Fibroblast of pulmonary artery (primary cell): ENCODE measurements at regions not wholly inside any gene's neighbourhood (a gene's known extent, or its start where the extent isn't known, plus 50 kb on each side); places are given as distances from the start of the nearest gene placed in this dataset.

Experiments used
- DNase-seq: peaks from one replicate; pipeline ENCODE4 v3.0.0-alpha.2; 2010; ENCODE audit warnings: low read depth
- H3K4me3 ChIP-seq: replicated peaks from 2 replicates; pipeline ENCODE4 v1.5.1; 2011; ENCODE audit warnings: low read depth, mild to moderate bottlenecking, control low read depth, low read length, moderate library complexity
- TF ChIP-seq, protein P1 (sequence below): IDR thresholded peaks from 2 replicates; pipeline ENCODE4 v1.5.1; 2011; ENCODE audit warnings: mild to moderate bottlenecking, control low read depth, low read length, inconsistent platforms; ENCODE audit errors: missing control alignments

DNA sequence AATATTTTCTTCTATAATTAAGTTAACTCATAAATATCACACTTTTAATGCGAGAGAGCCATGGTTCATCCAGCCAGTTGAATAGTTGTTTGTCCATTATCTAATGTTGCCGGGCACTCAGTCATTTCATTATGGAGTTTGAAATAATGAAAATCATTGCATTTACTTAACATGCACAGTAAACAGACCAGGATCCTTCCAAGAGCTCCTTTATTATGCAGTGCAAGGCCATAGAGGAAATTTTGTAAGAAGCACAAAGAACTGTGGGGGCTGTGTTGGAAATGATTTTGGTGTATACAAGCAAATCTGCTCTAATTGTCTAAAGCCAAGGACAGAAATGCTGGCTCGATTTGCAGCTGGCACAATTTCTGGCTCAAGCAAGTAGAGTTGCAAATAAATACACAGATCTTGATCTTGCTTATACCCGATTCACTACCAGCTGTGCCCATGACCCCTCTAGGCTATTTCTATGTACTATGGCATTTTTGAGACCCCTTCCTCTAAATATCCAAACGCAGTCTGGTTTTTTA, 400.3 kb upstream of the HNRNPA3 start:
- TF ChIP-seq, protein P1, sequence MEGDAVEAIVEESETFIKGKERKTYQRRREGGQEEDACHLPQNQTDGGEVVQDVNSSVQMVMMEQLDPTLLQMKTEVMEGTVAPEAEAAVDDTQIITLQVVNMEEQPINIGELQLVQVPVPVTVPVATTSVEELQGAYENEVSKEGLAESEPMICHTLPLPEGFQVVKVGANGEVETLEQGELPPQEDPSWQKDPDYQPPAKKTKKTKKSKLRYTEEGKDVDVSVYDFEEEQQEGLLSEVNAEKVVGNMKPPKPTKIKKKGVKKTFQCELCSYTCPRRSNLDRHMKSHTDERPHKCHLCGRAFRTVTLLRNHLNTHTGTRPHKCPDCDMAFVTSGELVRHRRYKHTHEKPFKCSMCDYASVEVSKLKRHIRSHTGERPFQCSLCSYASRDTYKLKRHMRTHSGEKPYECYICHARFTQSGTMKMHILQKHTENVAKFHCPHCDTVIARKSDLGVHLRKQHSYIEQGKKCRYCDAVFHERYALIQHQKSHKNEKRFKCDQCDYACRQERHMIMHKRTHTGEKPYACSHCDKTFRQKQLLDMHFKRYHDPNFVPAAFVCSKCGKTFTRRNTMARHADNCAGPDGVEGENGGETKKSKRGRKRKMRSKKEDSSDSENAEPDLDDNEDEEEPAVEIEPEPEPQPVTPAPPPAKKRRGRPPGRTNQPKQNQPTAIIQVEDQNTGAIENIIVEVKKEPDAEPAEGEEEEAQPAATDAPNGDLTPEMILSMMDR = no peak
- no peak for DNase-seq
- H3K4me3 ChIP-seq = no peak overlapping the region

DNA sequence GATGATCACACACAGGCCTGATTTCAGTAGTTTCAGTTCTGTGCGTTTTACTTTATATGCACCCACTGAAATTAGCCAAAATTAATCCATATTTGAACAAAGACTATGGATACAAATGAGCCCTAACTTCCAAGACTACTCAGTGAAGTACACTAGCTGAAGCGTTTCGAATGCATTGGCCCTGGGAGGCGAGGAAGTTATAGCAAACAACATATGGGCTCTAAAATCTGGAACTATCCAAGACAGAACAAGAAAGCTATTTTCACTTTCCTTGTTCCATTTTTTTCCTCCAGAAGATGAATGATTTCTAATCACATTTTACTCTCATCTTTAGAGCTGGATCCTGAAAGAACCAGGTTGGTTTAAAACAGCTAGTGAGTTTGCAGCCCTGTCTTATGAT, 399.4 kb upstream of the HNRNPA3 start:
- TF ChIP-seq, protein P1 = no peak
- DNase-seq = no peak
- H3K4me3 ChIP-seq = no peak overlapping the region

DNA sequence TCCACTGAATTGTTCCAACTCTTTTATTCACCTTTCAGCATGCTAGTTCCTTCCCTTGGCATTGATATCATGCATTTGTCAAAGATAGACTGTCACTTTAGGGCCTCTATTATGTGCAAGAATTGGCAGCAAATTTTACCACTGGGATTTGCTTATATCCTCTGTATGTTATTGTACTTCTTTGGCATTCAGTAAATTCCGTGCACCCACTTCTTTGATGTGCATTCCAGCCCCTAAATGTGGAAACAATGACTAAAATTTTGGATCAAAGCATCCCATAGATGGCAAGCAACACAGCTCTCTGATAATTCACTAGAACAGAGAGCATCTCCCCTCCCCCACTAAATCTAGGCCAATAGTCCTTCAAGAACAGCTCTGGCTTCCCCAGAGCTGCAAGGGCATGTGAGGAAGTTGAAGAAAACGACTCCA, 399.0 kb upstream of the HNRNPA3 start:
- no peak for DNase-seq
- TF ChIP-seq, protein P1 = no peak
- H3K4me3 ChIP-seq = no peak overlapping the region

DNA sequence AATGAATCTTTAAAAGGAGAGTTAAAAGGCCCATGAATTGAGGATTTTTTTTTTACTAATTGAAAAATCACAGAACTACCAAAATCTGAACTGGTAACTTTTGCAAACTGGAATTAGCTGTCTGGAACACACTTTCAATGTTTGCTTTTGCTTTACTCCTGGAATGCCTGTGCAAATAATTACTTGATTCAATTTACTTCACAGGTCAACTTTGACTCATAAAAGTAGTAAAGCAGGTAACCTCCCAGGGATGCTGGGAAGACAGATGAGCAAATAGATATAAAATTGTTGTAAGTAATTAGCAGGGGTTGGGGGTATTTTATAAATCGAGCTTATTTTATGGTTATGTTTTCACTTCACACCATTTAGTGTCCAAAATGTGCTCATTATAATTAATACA, 398.3 kb upstream of the HNRNPA3 start:
- TF ChIP-seq, protein P1 = no peak
- no peak for DNase-seq
- H3K4me3 ChIP-seq = no peak overlapping the region

DNA sequence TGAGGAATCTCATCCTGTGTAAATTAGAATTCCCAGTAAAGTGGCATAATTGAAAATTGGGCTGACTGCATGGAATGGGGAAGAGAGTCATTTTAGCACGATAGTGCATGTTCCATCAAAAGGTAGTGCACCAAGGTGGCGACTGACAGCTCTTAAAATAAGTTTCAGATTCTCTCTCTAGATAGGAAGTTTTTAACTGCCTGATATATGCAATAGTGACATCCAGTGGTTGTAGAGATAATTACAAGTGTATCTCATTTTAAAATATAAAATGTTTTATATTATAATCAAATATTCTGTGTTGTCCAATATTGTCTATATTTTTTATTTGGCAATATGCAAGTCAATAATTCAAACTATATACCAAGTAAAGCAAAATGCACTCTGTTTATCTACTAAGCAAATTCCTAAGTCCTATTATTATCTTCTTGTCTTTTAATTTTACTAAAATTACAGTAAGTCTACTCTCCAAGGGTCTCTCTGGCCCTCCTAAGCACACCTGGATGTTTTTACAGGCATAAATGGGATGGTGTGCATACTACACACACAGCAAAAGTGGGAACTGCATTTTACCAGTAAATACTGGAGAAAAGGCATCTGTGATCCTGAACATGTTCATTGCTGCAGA, 397.7 kb upstream of the HNRNPA3 start:
- no peak overlapping the region for H3K4me3 ChIP-seq
- DNase-seq = peak; percentile 30
- TF ChIP-seq, protein P1 = peak; percentile 48

DNA sequence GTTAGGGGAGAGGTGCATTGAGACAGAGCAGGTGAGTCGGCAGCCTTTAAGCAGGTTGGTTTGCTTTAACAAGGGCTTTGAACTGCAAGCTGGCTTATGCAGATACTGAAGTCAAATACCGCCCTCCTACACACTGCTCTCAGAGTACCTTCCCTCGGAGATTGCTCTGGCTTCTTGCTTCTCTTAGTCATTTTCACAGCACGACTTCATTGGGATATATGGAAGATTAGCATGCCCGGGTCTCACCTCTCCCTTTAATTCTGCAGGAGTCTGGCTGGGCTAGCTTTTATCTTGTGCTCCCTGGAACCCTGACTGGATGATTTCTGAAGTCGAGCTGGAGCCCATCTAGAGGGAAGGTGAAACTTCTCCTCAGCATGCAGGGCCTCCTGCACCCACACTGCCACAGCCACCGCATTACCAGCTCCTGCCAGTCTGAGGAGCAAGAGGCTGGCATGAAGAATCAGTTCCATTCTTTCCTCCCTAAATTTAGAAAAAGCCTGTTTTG, 395.5 kb upstream of the HNRNPA3 start:
- TF ChIP-seq, protein P1 = no peak
- no peak overlapping the region for H3K4me3 ChIP-seq
- DNase-seq = no peak

DNA sequence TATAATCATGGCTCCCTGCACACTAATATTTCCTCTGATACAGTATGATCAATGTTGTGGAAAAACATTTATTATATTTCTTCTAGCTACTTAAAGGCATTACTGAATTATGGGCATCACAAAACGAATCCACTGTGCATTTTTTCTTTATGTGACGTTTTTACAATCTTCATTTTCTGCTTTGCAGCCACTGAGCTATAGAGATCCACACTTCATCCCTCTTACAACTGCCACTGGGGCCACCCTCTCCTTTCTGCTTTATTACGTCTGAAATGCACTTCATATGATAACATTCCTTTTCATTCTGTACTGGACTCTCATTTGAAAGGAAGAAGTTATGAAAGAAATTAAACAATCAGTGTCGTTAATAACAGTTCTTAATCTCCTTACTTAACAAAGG, 394.5 kb upstream of the HNRNPA3 start:
- H3K4me3 ChIP-seq = no peak overlapping the region
- TF ChIP-seq, protein P1 = no peak
- no peak for DNase-seq
